ENCODE measurements at regions not wholly inside any gene's neighbourhood (a gene's known extent, or its start where the extent isn't known, plus 50 kb on each side); places are given as distances from the start of the nearest gene placed in this dataset.
"Not testable (repeated sequence)": the region's sequence is repeated elsewhere in the genome, so short reads cannot be mapped to it uniquely, and the experiment has no call there.

DNA sequence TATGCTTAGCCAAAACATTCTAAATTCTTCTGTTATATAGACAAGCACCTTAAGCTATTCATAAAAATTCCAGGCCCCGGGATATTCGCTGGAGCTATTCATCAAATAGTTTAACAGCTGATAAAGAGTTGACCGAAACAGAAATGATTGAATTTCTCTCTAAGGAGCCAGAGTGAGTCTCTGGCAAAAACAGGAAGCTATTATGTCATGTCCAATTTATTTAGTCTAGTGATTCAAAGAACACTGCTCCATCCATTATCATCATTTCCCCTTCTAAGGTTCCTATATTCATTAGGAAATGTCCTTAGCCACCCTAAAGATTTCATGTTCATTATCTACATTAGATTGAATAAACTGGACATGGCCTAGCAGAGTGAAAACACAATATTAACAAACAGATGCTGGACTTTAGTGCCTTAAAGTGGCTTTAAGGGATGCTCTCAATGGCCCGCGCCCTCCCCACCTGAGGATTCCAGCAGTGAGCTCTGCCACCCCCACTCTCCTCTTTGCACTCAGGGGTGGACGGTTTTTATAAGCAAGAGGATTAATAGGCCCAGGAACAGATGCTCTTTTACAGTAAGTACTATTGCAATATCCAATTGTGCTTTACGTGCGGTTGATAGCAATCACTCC lies 122.1 kb upstream of the RGS1 start:
- no peak overlapping the region for H3K4me3 ChIP-seq (ENCODE audit: low read depth, low read length)
- in situ Hi-C loops (cut with HindIII; ENCODE audit: low sequenced_read_pairs): no loop called here
- TF ChIP-seq, protein P1, sequence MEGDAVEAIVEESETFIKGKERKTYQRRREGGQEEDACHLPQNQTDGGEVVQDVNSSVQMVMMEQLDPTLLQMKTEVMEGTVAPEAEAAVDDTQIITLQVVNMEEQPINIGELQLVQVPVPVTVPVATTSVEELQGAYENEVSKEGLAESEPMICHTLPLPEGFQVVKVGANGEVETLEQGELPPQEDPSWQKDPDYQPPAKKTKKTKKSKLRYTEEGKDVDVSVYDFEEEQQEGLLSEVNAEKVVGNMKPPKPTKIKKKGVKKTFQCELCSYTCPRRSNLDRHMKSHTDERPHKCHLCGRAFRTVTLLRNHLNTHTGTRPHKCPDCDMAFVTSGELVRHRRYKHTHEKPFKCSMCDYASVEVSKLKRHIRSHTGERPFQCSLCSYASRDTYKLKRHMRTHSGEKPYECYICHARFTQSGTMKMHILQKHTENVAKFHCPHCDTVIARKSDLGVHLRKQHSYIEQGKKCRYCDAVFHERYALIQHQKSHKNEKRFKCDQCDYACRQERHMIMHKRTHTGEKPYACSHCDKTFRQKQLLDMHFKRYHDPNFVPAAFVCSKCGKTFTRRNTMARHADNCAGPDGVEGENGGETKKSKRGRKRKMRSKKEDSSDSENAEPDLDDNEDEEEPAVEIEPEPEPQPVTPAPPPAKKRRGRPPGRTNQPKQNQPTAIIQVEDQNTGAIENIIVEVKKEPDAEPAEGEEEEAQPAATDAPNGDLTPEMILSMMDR (IDR thresholded peaks at IDR 0.05; ENCODE audit: low read depth, low read length): no peak
- no peak for DNase-seq (ENCODE audit: low read depth, low spot score)

DNA sequence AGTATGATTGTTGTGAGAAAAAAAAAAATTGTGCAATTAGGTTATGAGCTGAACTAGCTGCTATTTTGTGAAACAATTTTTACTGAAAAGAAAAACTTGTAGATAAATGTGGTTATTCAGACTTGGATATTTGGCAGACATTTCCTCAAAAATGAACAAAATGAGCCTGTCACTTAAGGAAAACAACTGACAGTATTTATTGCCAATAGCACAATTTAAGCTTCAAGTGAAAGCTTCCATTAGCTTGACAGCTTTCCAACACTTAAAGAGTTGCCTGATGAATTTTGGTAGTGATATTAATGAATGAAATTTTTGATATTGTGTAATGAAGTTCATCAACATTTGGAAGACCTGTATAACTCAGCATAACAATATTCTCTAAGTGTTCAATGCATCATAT lies 116.1 kb upstream of the RGS1 start:
- TF ChIP-seq, protein P1 (IDR thresholded peaks at IDR 0.05; ENCODE audit: low read depth, low read length): no peak
- no peak for DNase-seq (ENCODE audit: low read depth, low spot score)
- H3K4me3 ChIP-seq (ENCODE audit: low read depth, low read length): no peak overlapping the region
- in situ Hi-C loops (cut with HindIII; ENCODE audit: low sequenced_read_pairs): no loop called here

DNA sequence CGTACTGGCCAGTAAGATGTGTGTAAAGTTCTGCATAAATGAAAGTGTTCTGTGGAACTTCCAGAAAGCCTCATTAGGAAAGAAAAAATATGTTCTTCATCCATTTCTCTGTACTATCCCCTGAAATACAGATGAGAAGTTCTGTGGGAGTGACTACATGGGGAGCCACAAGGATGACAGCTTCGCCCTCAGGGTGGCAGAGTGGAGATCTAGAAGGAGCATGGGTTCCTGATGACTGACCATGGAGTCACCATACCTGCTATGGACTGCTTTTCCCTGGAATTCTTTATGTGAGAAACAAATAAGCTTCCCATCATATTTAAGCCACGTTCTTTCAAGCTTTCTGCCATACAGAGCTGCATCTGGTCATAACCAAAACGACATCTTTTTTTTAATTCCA lies 113.9 kb upstream of the RGS1 start:
- H3K4me3 ChIP-seq (ENCODE audit: low read depth, low read length): no peak overlapping the region
- no peak for DNase-seq (ENCODE audit: low read depth, low spot score)
- TF ChIP-seq, protein P1 (IDR thresholded peaks at IDR 0.05; ENCODE audit: low read depth, low read length): no peak
- in situ Hi-C loops (cut with HindIII; ENCODE audit: low sequenced_read_pairs): no loop called here

DNA sequence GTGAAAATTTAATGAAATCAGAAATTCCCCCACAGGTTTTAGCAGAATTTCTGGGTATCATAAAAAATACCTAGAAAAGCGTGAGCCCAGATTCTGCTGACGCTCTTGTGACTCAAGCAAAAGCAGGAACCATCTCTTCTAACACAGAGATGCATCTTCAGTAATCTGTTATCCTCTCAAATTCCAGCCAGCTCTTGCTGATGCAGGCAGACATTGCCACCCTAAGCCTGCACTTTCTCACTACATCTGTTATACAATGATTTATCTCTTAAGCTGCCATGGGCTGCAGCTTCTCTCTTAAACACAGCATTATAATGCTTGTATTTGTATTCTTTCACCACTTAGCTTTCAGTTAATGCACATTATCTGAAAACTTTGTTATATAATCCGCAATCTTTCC lies 113.0 kb upstream of the RGS1 start:
- in situ Hi-C loops (cut with HindIII; ENCODE audit: low sequenced_read_pairs): no loop called here
- no peak for DNase-seq (ENCODE audit: low read depth, low spot score)
- no peak overlapping the region for H3K4me3 ChIP-seq (ENCODE audit: low read depth, low read length)
- TF ChIP-seq, protein P1 (IDR thresholded peaks at IDR 0.05; ENCODE audit: low read depth, low read length): no peak

DNA sequence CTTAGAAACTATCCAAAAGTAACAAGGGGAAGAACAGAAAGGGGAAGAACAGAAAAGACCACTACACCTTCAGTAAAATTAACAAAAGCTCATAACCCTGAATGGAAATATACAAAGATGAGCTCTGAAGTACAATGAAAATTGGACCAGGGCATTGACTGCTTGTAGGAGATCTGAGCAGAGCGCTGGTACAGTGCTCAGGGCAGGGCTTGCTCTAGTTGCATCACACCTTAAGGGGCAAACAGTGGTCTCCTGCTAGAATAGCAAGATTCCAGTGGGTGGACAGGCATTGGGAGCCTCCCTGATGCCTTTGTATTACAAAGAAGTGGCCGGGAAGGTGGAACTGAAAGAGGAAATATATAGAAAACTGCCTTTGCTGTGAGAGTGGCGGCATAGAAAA lies 111.9 kb upstream of the RGS1 start:
- TF ChIP-seq, protein P1 (IDR thresholded peaks at IDR 0.05; ENCODE audit: low read depth, low read length): no peak
- DNase-seq (ENCODE audit: low read depth, low spot score): no peak
- no peak overlapping the region for H3K4me3 ChIP-seq (ENCODE audit: low read depth, low read length)
- in situ Hi-C loops (cut with HindIII; ENCODE audit: low sequenced_read_pairs): no loop called here

DNA sequence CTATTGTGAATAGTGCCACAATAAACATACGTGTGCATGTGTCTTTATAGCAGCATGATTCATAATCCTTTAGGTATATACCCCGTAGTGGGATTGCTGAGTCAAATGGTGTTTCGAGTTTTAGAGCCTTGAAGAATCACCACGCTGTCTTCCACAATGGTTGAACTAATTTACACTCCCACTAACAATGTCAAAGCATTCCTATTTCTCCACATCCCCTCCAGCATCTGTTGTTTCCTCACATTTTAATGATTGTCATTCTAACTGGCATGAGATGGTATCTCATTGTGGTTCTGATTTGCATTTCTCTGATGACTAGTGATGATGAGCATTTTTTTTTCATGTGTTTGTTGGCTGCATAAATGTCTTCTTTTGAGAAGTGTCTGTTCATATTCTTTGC lies 110.4 kb upstream of the RGS1 start:
- H3K4me3 ChIP-seq (ENCODE audit: low read depth, low read length); in situ Hi-C loops (cut with HindIII; ENCODE audit: low sequenced_read_pairs); DNase-seq (ENCODE audit: low read depth, low spot score): not testable (repeated sequence)

DNA sequence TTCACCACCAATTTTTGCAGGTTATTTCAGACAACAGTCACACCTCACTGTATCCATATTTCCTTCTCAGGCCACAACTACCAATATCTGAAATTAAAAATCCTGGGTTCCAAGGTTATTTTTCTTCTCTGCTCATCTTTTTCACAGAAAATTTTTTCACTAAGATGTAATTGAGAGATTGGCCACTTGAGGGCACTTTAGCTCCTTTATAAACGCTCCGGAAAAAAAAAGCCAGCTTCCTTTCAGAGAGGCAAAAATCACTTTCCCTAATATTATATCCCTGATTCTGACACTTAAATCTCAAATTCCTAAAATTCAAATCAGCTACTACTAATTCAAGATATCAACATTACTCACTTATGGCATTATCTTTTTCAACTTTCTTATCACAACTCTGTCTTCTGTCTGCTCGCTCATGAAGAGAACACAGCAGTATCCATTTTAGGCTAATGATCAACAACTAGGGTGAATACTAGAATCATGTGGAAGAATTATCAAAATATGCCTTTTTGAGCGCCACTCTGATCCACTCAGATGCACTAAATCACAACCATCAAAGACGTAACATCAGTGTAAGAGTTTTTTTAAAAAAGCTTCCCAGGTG lies 101.4 kb upstream of the RGS1 start:
- DNase-seq (ENCODE audit: low read depth, low spot score): peak; percentile 45
- H3K4me3 ChIP-seq (ENCODE audit: low read depth, low read length): no peak overlapping the region
- TF ChIP-seq, protein P1 (IDR thresholded peaks at IDR 0.05; ENCODE audit: low read depth, low read length): peak; percentile 46
- in situ Hi-C loops (cut with HindIII; ENCODE audit: low sequenced_read_pairs): no loop called here

All from astrocyte of the spinal cord (primary cell).